ENCODE measurements at regions not wholly inside any gene's neighbourhood (a gene's known extent, or its start where the extent isn't known, plus 50 kb on each side); places are given as distances from the start of the nearest gene placed in this dataset.
A peak's percentile ranks its signal among the peaks of the same experiment; 100 is the strongest.
"Not testable (repeated sequence)": the region's sequence is repeated elsewhere in the genome, so short reads cannot be mapped to it uniquely, and the experiment has no call there.

- DNase-seq, result no peak
Observed at GRCh38 chr6:150299873-150300485, 68.8 kb upstream of the IYD start.

GRCh38 chr6:150301846-150302519 lies 66.8 kb upstream of the IYD start:
- DNase-seq, result no peak

- DNase-seq, result no peak
Observed at GRCh38 chr6:150302520-150303176, 66.2 kb upstream of the IYD start.

GRCh38 chr6:150303256-150303655 lies 65.6 kb upstream of the IYD start:
- DNase-seq, result no peak

GRCh38 chr6:150304429-150304828 lies 64.4 kb upstream of the IYD start:
- DNase-seq, result no peak

GRCh38 chr6:150306290-150306689 lies 62.5 kb upstream of the IYD start:
- DNase-seq, result no peak

GRCh38 chr6:150307520-150307919 lies 61.3 kb upstream of the IYD start:
- DNase-seq, result no peak

- DNase-seq, result no peak
Observed at GRCh38 chr6:150308812-150309645, 59.8 kb upstream of the IYD start.

GRCh38 chr6:150310539-150310938 lies 58.3 kb upstream of the IYD start:
- DNase-seq, result no peak

- DNase-seq, result not testable (repeated sequence)
Observed at GRCh38 chr6:150311149-150311944, 57.5 kb upstream of the IYD start.

GRCh38 chr6:150312395-150312794 lies 56.4 kb upstream of the IYD start:
- no peak for DNase-seq

- peak; percentile 12 for DNase-seq
Observed at GRCh38 chr6:150312844-150313584, 55.8 kb upstream of the IYD start.

- no peak for DNase-seq
Observed at GRCh38 chr6:150313781-150314180, 55.0 kb upstream of the IYD start.

- DNase-seq, result peak; percentile 8
Observed at GRCh38 chr6:150314230-150315188, 54.3 kb upstream of the IYD start.

- DNase-seq, result no peak
Observed at GRCh38 chr6:150315626-150316025, 53.2 kb upstream of the IYD start.

GRCh38 chr6:150316936-150317335 lies 51.9 kb upstream of the IYD start:
- no peak for DNase-seq

All from occipital lobe (tissue), 1 donor.